C1 segment of cervical spinal cord (tissue), 14 donors: ENCODE measurements at regions not wholly inside any gene's neighbourhood (a gene's known extent, or its start where the extent isn't known, plus 50 kb on each side); places are given as distances from the start of the nearest gene placed in this dataset.

ENCODE experiments used
- DNase-seq, 14 donors: peaks; one replicate each; lab custom pipeline; 2025; lab: John Stamatoyannopoulos, UW

DNA sequence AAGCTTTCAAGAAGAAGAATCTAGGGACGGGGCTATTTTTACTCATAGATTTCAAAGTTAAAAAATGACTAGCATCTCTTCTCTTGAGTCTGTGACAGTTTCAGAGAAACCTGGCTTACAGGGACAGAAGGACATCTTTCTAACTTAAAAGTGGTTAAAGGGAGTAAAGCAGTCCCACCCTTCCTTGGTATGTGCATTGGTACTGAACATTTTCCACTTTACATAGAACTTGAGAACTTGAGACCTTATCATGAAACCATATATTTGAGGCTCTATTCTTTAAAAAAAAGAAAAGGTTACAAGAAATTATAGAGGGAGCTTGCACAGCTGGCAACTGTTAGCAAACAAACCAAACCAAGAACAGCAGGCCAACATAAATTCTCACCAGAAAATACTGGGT, 73.4 kb upstream of the GAREM1 start:
- no peak for DNase-seq

DNA sequence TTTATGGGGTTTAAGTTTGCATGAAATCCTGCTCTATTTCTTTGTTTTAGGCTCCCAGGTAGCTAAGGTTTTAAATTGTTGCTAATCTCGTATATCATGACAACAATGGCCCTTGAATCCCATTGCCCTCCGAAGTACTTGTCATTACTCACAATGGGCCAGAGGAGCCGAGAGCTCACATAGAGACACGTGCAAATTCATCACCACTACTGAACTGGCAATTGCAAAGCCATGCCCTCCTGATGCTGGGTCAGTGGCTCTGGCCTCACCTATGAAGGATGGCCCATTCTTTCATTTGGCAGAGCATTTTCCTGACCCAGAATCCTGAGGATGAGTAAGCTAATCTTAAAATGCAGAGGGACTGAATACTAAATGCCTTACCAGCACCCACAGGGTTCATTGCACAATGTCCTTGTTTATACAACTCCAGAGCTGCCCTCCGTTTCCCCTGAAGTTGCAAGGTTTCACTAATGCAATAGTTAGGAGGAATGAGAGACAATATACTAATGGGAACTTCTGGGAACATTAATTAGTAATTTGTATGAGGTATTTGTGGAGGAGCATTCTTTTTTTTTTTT, 71.6 kb upstream of the GAREM1 start:
- peak in 1 of 14 donors; percentile 47 for DNase-seq

DNA sequence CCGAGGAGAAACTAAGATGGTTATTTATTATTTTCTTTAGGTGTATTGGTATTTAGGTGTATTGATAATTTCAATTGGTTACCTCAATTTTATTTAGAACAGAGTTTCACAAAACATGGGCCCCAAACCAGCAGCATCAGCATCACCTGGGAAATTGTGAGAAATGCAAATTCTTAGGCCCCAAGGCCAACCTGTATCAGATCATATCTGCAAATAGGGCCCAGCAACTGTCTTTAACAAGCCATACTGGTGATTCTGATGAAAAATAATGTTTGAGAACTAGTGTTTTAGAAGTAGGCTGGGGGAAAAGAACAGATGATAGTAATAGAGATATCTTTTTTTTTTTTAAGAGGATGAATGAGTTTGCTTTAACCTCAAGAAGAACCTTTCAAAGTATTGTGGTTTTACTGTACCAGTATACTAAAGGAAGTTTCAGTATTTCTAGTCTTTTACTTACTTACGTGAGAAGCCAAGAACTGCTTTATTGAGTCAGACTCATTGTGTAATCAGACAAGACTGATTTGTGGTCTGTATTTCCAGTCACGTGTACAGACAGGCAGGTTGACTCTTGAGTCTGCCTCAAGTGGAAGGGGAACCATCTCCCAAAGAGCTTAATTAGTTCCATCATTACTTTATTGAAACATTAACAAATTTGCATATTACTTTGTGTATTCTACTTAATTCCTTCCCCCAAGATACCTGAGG, 60.4 kb upstream of the GAREM1 start:
- DNase-seq: no peak

DNA sequence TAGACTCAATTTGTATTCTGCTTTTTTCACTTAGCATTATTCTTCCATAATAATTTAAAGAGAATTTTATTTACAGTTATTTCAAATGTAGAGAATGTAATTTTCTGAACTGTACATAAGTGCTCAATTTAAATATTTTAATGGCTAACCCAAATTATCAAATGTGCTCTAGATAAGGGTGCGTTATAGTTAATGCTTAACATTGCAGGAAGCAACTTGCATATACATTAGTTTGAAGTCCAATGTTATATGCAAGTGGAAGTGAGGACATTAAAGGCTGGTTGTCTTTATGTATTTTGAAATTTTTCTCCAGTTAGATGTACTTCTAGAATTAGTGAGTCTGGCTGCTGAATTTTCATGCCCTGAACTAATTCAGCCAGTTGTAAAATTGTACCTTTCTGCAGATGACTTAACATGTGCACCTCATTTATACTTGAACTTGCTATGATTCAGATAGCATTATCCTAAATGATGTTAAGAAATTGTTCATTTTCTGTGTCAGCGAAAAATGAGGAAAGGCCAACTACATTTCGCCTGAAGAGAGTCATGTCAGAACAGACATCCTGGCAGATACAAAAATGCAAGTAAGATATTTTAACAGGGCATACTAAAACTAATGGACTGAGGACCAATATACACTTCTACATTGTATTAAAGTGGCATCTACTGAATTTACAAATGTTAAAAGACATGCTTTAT, 59.2 kb upstream of the GAREM1 start:
- DNase-seq: no peak

DNA sequence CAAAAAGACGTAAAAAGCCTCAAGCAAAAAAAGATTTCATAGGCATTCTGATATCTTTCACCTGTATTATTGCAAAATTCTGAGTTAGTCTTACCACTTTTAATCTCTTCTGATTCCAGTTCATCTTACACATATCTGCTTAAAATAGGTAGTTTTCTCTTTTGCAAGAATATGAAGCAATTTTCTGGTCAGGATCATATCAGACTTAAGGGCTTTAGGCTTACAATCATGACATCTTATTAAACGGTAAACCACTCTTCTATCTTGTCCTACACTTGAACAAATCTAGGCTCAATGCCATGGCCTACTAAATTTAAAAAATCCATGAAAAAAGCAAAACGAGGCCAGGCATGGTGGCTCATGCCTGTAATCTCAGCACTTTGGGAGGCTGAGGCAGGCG, 50.1 kb upstream of the GAREM1 start:
- no peak for DNase-seq
